Fibroblast of lung (primary cell): ENCODE measurements at regions not wholly inside any gene's neighbourhood (a gene's known extent, or its start where the extent isn't known, plus 50 kb on each side); places are given as distances from the start of the nearest gene placed in this dataset.

Experiments used
- CTCF ChIP-seq, 2 donors: IDR thresholded peaks in 1 of 2; conservative IDR thresholded peaks in 1 of 2; 1 replicate in 1 of 2; 2 replicates in 1 of 2; pipeline ENCODE4 v1.5.1; 2011 to 2012; ENCODE audit warnings: low read length in 2 of 2, control low read depth in 1 of 2, inconsistent platforms in 1 of 2, low read depth in 1 of 2, mild to moderate bottlenecking in 1 of 2
- EZH2 ChIP-seq: IDR thresholded peaks from 2 replicates; pipeline ENCODE4 v1.5.1; 2012; ENCODE audit warnings: low read length, control low read depth, mild to moderate bottlenecking; ENCODE audit errors: missing control alignments

GRCh38 chr9:89815903-89816573, 211.2 kb downstream of the GADD45G start:
- no peak for TF ChIP-seq CTCF (conservative IDR thresholded peaks at IDR 0.05 in 1 of 2, IDR thresholded peaks at IDR 0.05 in 1 of 2; ENCODE audit: low read depth in 1 of 2, low read length in 2 of 2)
- no peak for TF ChIP-seq EZH2
